Cerebellar cortex (tissue), 1 donor: ENCODE measurements at regions not wholly inside any gene's neighbourhood (a gene's known extent, or its start where the extent isn't known, plus 50 kb on each side); places are given as distances from the start of the nearest gene placed in this dataset.

Experiments used
- DNase-seq: peaks from one replicate; pipeline ENCODE4 v3.0.0-alpha.2; 2015; ENCODE audit warnings: low spot score

GRCh38 chr12:77571768-77572167, 258.9 kb upstream of the NAV3 start:
- no peak for DNase-seq

GRCh38 chr12:77571127-77571526, 259.6 kb upstream of the NAV3 start:
- DNase-seq = no peak

- DNase-seq = no peak
These were observed 260.8 kb upstream of the NAV3 start for GRCh38 chr12:77569876-77570275.

DNA sequence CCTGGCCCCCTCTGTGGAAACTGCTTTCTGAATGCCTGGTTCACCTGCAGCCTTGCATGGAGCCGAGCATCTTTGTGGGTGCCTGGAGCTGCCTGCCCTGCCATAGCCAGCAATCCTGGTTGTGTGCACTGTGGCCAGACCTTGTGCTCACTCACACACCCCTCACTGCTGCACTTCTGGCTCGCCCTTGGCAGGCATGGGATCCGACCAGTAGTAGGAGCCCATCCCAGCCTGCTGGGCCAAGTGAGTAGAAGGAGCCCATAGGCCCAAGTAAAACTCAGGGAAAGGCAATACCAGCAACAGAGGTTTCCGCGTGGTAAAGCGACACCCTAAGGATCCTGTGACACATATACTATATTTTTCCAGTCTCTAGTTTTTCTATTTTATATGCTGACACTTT, 270.0 kb upstream of the NAV3 start:
- DNase-seq = no peak

- DNase-seq = no peak
These were observed 271.2 kb upstream of the NAV3 start for GRCh38 chr12:77559400-77560074.

GRCh38 chr12:77555074-77555473, 275.6 kb upstream of the NAV3 start:
- DNase-seq = no peak

GRCh38 chr12:77553976-77554619, 276.6 kb upstream of the NAV3 start:
- DNase-seq = no peak

DNA sequence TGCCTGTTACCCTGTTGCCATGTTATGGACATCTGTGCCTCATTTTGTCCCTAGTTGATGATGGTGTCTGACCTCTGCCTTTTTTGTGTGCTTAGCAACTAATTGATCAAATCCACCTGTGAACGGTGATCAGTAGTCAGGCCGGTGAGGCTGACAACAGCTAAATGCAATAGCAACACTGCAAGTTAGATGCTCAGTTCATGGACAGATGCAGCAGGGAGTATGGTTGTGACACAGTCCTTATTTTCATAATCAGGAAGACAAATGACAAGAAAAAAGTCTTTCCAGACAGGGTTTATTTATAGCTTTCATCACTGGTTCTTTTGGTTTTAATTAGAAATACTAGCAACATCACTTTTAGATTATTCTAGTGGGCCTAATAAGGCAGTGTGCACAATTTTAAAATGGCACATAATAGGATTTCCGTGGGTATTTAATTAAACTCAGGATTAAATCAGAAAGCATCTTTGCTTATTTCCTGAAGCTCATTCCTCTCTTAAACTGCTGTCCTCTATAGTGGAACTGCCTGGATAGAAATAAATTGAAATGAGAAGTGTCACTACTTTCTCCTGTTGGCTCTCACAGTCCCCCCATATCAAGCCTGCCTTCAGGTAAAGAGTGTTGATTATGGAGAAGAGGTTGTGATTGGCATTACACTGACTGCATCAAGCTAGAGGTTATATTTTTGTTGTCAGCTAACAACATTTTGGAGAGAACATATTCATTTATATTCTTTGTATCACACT, 281.1 kb upstream of the NAV3 start:
- DNase-seq = no peak

DNA sequence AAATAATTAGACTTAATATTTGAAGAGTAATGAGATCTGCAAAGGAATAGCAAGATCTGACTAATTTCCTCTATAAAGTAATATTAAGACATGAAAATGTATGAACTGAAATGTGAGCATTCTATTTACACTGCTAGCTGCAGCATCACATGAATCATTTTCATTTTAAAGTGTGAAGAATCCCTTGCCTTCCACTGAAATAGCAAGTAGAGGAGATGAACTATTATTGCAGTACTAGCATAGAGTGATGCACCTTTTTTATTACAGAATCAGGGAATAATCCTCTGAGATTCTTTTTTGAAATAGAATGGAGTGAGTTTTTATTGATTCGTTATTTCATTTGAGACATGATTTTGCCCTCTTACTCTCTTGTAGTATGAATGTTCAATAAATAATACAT, 281.9 kb upstream of the NAV3 start:
- DNase-seq = no peak

DNA sequence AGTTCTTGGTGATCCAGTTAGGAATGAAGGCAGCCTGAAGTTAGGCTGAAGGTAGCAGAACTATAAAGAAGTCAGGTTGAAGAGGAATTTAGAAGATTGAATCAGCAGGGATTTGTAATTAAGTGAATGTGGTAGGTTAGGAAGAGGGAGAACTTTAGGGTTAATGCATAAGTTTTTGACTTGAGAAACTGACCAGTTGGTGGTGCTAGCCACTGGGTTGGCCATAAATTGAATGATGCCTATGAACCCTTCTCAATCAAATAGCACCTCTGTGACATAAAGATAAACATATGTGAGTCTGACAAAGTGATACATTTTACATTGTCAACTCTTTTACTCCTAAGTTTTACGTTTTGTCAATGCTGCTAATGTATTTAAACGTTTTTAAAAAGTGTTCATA, 290.6 kb upstream of the NAV3 start:
- no peak for DNase-seq

GRCh38 chr12:77537663-77538062, 293.0 kb upstream of the NAV3 start:
- no peak for DNase-seq

GRCh38 chr12:77535734-77536133, 295.0 kb upstream of the NAV3 start:
- no peak for DNase-seq

GRCh38 chr12:77531912-77532311, 298.8 kb upstream of the NAV3 start:
- DNase-seq = no peak

- DNase-seq = no peak
These were observed 308.4 kb upstream of the NAV3 start for GRCh38 chr12:77522247-77522646.

GRCh38 chr12:77521508-77522115, 309.1 kb upstream of the NAV3 start:
- DNase-seq = no peak

- no peak for DNase-seq
These were observed 316.2 kb upstream of the NAV3 start for GRCh38 chr12:77514511-77514910.

- DNase-seq = no peak
These were observed 319.7 kb upstream of the NAV3 start for GRCh38 chr12:77510985-77511384.

DNA sequence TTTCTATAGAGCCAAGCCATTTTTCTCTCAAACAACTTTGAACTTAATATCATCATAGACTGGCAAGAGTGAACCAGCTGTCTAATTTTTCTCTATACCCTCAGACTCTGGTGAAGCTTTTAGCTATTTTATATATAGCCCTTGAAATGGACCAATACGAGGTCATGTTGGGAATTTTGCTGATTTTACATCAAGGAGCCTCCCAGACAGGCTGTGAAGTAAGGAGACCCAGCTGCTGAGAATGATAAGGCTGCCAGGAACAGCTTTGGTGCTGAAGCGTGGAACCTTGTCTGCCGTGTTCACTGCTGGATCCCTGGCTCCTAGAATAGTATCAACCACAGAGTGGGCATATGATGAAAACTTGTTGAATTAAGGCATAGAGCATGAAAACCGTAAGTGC, 326.2 kb upstream of the NAV3 start:
- DNase-seq = no peak

DNA sequence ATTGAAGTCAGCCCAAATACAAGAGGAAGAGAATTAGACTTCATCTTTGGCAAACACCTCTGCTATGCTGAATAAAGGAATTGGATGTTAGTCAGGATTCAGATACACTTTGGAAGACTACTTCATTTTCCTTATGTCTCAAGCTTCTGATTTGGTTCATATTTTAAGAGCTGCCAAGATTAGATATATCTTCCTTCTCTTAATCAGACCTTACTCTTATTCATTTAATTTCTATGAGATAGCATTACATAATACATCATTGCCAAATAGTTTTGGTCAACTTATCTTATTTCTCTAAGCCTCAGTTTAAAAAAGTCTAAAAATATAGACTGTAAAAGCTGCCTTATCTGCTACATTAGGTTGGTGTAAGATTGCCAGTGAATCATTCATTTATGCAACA, 330.6 kb upstream of the NAV3 start:
- DNase-seq = no peak

DNA sequence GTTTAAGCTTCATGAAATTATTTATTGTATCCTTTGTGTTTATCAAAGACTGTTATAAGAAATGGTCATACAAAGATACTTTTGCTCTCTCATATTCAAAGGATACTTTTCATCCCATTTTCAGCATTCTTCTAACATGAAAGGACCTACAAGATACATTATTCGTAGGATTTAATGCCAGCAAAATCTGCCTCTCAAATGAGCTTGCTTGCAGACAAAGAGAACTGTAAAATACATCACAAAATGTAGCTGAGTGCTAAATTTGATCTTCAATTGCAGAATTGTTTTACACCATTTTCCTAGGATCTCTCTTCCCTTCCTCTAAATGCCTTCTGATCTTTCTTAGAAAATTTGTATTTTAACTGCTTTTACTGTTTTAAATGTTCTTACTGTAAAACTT, 333.0 kb upstream of the NAV3 start:
- DNase-seq = no peak

DNA sequence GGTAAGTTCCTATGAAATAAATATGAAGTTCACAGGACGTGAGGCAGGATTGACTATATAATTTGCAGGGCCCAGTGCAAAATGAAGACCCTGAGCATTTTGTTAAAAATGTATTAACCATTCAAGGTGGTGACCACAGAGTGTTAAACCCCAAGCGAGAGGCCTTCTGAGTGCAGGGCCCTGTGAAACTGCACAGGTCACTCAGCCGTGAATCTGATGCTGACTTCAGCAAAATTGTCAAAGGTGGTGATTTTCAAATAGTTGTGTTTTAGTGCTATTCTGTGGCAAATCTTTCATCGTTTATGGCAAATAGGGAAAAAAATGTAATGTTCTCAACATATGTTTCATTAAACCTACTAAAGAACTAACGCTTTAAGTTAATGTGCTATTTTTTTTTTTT, 334.0 kb upstream of the NAV3 start:
- no peak for DNase-seq

GRCh38 chr12:77494296-77494695, 336.4 kb upstream of the NAV3 start:
- no peak for DNase-seq
